GM23338 (cell line): ENCODE measurements at regions not wholly inside any gene's neighbourhood (a gene's known extent, or its start where the extent isn't known, plus 50 kb on each side); places are given as distances from the start of the nearest gene placed in this dataset.

Experiments used
- EZH2 ChIP-seq: fragments of 200-600 bp; sonication (generic); IDR thresholded peaks from one replicate; pipeline ENCODE4 v1.8.0; 2017; ENCODE audit warnings: antibody characterized with exemption, mild to moderate bottlenecking, low read depth; ENCODE audit not compliant: unreplicated experiment
- EZH2phosphoT487 ChIP-seq: fragments of 200-600 bp; sonication (generic); IDR thresholded peaks from one replicate; pipeline ENCODE4 v1.8.1; 2018; ENCODE audit warnings: antibody characterized with exemption; ENCODE audit not compliant: unreplicated experiment
- JUNB ChIP-seq: IDR thresholded peaks from one replicate; pipeline ENCODE4 v1.6.1; 2016; ENCODE audit warnings: antibody characterized with exemption; ENCODE audit not compliant: unreplicated experiment
- NANOG ChIP-seq: IDR thresholded peaks from 2 replicates; pipeline ENCODE4 v1.6.1; 2016; ENCODE audit warnings: antibody characterized with exemption, borderline replicate concordance
- POLR2AphosphoS5 ChIP-seq: IDR thresholded peaks from 2 replicates; pipeline ENCODE4 v1.6.1; 2016; ENCODE audit warnings: antibody characterized with exemption, low read depth
- ZNF331 ChIP-seq: fragments of 250-450 bp; sonication (Bioruptor Pico); IDR thresholded peaks from 2 replicates; pipeline ENCODE4 v1.5.0; 2020; ENCODE audit warnings: low read depth, mild to moderate bottlenecking, moderate library complexity
- TF ChIP-seq, protein P1 (sequence below): IDR thresholded peaks from one replicate; pipeline ENCODE4 v1.6.1; 2018; ENCODE audit warnings: antibody characterized with exemption; ENCODE audit not compliant: unreplicated experiment
- TF ChIP-seq, protein P2 (sequence below), 2 experiments: fragments of 200-600 bp in 1 of 2; sonication (generic) in 1 of 2; conservative IDR thresholded peaks; 2 replicates each; pipeline versions ENCODE4 v1.5.1 to v1.6.1; 2016 to 2017; ENCODE audit warnings: antibody characterized with exemption in 2 of 2, low read depth in 2 of 2, mild to moderate bottlenecking in 2 of 2, moderate library complexity in 1 of 2
- TF ChIP-seq, protein P3 (sequence below): IDR thresholded peaks from 2 replicates; pipeline ENCODE4 v1.6.1; 2016; ENCODE audit warnings: antibody characterized with exemption

DNA sequence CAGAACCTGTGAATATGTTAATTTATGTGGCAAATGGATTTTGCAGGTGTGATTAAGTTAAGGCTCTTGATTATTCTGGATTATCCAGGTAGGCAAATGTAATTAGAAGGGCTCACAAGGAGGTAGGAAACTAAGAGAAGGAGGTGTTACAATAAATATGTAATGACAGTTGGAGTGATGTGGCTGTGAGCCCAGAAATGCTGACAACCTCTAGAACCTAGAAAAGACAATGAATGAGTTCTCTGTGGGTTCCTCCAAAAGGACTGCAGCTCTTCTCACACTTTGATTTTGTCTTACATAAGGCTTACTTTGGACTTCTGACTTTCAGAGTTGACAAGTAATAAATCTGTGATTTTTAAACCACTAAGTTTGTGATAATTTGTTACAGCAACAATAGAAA, 406.6 kb upstream of the EPHA7 start:
- TF ChIP-seq, protein P1, sequence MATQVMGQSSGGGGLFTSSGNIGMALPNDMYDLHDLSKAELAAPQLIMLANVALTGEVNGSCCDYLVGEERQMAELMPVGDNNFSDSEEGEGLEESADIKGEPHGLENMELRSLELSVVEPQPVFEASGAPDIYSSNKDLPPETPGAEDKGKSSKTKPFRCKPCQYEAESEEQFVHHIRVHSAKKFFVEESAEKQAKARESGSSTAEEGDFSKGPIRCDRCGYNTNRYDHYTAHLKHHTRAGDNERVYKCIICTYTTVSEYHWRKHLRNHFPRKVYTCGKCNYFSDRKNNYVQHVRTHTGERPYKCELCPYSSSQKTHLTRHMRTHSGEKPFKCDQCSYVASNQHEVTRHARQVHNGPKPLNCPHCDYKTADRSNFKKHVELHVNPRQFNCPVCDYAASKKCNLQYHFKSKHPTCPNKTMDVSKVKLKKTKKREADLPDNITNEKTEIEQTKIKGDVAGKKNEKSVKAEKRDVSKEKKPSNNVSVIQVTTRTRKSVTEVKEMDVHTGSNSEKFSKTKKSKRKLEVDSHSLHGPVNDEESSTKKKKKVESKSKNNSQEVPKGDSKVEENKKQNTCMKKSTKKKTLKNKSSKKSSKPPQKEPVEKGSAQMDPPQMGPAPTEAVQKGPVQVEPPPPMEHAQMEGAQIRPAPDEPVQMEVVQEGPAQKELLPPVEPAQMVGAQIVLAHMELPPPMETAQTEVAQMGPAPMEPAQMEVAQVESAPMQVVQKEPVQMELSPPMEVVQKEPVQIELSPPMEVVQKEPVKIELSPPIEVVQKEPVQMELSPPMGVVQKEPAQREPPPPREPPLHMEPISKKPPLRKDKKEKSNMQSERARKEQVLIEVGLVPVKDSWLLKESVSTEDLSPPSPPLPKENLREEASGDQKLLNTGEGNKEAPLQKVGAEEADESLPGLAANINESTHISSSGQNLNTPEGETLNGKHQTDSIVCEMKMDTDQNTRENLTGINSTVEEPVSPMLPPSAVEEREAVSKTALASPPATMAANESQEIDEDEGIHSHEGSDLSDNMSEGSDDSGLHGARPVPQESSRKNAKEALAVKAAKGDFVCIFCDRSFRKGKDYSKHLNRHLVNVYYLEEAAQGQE: no peak
- TF ChIP-seq, protein P2, sequence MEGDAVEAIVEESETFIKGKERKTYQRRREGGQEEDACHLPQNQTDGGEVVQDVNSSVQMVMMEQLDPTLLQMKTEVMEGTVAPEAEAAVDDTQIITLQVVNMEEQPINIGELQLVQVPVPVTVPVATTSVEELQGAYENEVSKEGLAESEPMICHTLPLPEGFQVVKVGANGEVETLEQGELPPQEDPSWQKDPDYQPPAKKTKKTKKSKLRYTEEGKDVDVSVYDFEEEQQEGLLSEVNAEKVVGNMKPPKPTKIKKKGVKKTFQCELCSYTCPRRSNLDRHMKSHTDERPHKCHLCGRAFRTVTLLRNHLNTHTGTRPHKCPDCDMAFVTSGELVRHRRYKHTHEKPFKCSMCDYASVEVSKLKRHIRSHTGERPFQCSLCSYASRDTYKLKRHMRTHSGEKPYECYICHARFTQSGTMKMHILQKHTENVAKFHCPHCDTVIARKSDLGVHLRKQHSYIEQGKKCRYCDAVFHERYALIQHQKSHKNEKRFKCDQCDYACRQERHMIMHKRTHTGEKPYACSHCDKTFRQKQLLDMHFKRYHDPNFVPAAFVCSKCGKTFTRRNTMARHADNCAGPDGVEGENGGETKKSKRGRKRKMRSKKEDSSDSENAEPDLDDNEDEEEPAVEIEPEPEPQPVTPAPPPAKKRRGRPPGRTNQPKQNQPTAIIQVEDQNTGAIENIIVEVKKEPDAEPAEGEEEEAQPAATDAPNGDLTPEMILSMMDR (conservative IDR thresholded peaks at IDR 0.05; ENCODE audit: low read depth in 2 of 2): no peak
- TF ChIP-seq EZH2phosphoT487 (no peak), POLR2AphosphoS5 (peak; percentile 82), EZH2 (no peak), NANOG (no peak), JUNB (no peak), ZNF331 (no peak)
- TF ChIP-seq, protein P3, sequence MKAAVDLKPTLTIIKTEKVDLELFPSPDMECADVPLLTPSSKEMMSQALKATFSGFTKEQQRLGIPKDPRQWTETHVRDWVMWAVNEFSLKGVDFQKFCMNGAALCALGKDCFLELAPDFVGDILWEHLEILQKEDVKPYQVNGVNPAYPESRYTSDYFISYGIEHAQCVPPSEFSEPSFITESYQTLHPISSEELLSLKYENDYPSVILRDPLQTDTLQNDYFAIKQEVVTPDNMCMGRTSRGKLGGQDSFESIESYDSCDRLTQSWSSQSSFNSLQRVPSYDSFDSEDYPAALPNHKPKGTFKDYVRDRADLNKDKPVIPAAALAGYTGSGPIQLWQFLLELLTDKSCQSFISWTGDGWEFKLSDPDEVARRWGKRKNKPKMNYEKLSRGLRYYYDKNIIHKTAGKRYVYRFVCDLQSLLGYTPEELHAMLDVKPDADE: no peak
